Thoracic aorta (tissue), 2 donors: ENCODE measurements at regions not wholly inside any gene's neighbourhood (a gene's known extent, or its start where the extent isn't known, plus 50 kb on each side); places are given as distances from the start of the nearest gene placed in this dataset.

Experiments
- ATAC-seq: fragments of 150-250 bp; one replicate; pipeline ENCODE4 v1.8.0; 2017; ENCODE audit warnings: low read depth; ENCODE audit not compliant: insufficient number of reproducible peaks, low FRiP score
- DNase-seq: peaks from one replicate; pipeline ENCODE4 v3.0.0-alpha.2; 2020; ENCODE audit warnings: low spot score
- H3K27ac ChIP-seq, 2 donors: fragments of 200-600 bp; sonication (generic); 1 replicate in 1 of 2; 2 replicates in 1 of 2; pipeline ENCODE4 v1.5.1; 2016; ENCODE audit warnings: mild to moderate bottlenecking in 2 of 2, moderate library complexity in 2 of 2
- H3K27me3 ChIP-seq: fragments of 200-600 bp; sonication (generic); replicated peaks from 2 replicates; pipeline ENCODE4 v1.6.0; 2016; ENCODE audit warnings: mild to moderate bottlenecking; ENCODE audit not compliant: insufficient read depth
- H3K36me3 ChIP-seq: fragments of 200-600 bp; sonication (generic); one replicate; pipeline ENCODE4 v1.5.1; 2016
- H3K4me1 ChIP-seq, 2 donors: fragments of 200-600 bp; sonication (generic); 1 replicate in 1 of 2; 2 replicates in 1 of 2; pipeline versions ENCODE4 v1.5.1 to v1.6.0; 2016; ENCODE audit warnings: low read depth in 2 of 2, mild to moderate bottlenecking in 1 of 2; ENCODE audit not compliant: control insufficient read depth in 1 of 2
- H3K4me3 ChIP-seq: fragments of 200-600 bp; sonication (generic); 2 replicates; pipeline ENCODE4 v1.5.1; 2016; ENCODE audit warnings: mild to moderate bottlenecking
- H3K9me3 ChIP-seq: fragments of 200-600 bp; sonication (generic); 2 replicates; pipeline ENCODE4 v1.5.1; 2016
- TF ChIP-seq, protein P1 (sequence below): fragments of 200-600 bp; sonication (generic); IDR thresholded peaks from one replicate; pipeline ENCODE4 v1.5.1; 2019; ENCODE audit warnings: antibody characterized with exemption

DNA sequence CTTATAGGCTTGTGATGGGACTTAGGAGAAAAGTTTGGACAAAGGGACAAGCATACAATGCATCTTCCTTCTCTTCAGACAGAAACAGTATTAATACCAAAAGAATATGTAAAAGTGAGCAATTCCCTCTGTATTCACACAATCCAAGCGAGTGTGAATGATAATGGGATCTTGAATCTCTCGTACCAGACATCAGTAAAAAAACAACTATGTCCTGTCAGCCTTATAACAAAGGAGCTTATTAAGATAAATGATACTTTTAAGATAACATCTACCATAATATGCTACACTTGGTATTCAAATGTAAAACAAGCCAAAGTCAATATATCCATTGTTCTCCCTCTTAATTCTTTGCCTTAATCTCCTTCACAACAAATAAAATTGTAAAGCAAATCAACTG lies 288.6 kb upstream of the CNTN6 start:
- Histone ChIP-seq H3K27ac (no peak overlapping the region), H3K36me3 (no peaks in the 10 kb centered on the region), H3K4me3 (no peak overlapping the region), H3K9me3 (no peaks in the 10 kb centered on the region), H3K4me1 (no peaks in the 10 kb centered on the region), H3K27me3 (no peaks in the 10 kb centered on the region)
- ATAC-seq: no peak
- no peak for DNase-seq
- TF ChIP-seq, protein P1, sequence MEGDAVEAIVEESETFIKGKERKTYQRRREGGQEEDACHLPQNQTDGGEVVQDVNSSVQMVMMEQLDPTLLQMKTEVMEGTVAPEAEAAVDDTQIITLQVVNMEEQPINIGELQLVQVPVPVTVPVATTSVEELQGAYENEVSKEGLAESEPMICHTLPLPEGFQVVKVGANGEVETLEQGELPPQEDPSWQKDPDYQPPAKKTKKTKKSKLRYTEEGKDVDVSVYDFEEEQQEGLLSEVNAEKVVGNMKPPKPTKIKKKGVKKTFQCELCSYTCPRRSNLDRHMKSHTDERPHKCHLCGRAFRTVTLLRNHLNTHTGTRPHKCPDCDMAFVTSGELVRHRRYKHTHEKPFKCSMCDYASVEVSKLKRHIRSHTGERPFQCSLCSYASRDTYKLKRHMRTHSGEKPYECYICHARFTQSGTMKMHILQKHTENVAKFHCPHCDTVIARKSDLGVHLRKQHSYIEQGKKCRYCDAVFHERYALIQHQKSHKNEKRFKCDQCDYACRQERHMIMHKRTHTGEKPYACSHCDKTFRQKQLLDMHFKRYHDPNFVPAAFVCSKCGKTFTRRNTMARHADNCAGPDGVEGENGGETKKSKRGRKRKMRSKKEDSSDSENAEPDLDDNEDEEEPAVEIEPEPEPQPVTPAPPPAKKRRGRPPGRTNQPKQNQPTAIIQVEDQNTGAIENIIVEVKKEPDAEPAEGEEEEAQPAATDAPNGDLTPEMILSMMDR: no peak

DNA sequence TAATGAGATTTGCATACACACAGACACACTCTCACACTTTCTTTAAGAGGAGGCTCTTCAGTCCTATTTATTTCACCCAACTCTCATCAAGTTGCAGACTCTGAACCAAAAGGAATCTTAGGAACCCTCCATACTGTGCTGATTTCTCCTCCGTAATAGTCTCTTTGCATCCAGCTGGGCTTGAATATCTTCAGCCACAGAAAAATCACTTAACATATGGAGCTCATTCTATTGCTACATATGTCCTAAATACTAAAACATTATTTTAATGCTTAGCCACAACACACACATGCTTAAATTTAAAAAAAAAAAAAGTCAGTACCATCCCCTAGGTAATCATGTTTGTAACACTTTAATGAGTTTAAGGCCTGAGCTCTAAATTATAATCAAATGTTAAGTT lies 287.5 kb upstream of the CNTN6 start:
- H3K27me3 ChIP-seq: no peaks in the 10 kb centered on the region
- ATAC-seq: no peak
- no peak for DNase-seq
- no peak overlapping the region for H3K27ac ChIP-seq
- no peaks in the 10 kb centered on the region for H3K4me1 ChIP-seq
- no peaks in the 10 kb centered on the region for H3K9me3 ChIP-seq
- H3K4me3 ChIP-seq: no peak overlapping the region
- TF ChIP-seq, protein P1: no peak
- no peaks in the 10 kb centered on the region for H3K36me3 ChIP-seq

DNA sequence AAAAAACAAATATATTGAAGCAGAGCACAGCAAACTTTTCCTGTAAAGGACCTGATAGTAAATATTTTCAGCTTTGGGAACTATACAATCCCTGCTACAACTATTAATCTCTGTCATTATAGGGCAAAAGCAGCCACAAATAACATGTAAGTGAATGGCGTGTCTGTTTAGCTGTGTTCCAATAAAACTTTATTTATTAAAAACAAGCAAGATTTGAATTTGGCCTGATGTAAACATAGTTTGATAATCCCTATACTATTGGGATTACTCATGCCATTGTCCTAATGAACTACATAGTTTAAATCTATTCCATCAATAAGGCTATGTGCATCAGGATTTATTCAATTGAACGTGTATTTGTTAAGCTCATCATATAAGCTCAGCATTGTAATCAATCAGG lies 286.8 kb upstream of the CNTN6 start:
- H3K4me3 ChIP-seq: no peak overlapping the region
- no peaks in the 10 kb centered on the region for H3K27me3 ChIP-seq
- no peaks in the 10 kb centered on the region for H3K9me3 ChIP-seq
- no peaks in the 10 kb centered on the region for H3K4me1 ChIP-seq
- no peak for ATAC-seq
- no peak for DNase-seq
- TF ChIP-seq, protein P1: no peak
- no peak overlapping the region for H3K27ac ChIP-seq
- no peaks in the 10 kb centered on the region for H3K36me3 ChIP-seq

DNA sequence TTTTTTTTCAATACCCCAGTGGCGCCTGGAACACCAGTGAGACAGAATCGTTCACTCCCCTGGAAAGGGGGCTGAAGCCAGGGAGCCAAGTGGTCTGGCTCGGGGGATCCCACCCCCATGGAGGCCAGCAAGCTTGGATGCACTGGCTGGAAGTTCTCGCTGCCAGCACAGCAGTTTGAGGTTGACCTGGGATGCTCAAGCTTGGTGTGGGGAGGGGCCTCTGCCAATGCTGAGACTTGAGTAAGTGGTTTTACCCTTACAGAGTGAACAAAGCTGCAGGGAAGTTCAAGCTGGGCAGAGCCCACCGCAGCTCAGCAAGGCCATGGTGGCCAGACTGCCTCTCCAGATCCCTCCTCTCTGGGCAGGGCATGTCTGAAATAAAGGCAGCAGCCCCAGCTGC lies 276.2 kb upstream of the CNTN6 start:
- Histone ChIP-seq H3K27ac (no peak overlapping the region), H3K9me3 (peaks cover 7% of the 10 kb centered on the region), H3K27me3 (no peaks in the 10 kb centered on the region), H3K36me3 (no peaks in the 10 kb centered on the region), H3K4me1 (no peaks in the 10 kb centered on the region), H3K4me3 (no peak overlapping the region)
- DNase-seq (no peak), ATAC-seq (no peak)
- TF ChIP-seq, protein P1: no peak

DNA sequence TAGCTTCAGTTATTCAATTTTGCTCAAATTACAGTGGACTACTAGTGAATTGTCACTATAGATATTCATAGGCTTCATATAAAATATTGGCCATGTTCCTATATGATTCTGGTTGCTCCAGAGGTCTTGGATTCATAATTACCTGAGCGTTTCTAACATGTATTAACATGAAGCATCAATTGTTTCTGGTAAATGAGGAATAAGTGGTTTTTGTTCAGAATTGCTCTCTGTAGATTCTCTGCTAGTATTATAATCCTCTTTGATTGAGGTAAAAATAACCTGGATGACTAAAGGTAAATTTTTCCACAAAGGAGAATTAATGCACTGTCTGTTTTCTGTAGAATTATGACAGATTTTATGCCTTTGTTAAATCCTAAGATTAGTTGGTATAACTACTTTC lies 258.1 kb upstream of the CNTN6 start:
- H3K27me3 ChIP-seq: no peaks in the 10 kb centered on the region
- no peak overlapping the region for H3K4me3 ChIP-seq
- no peaks in the 10 kb centered on the region for H3K36me3 ChIP-seq
- H3K27ac ChIP-seq: no peak overlapping the region
- H3K9me3 ChIP-seq: no peaks in the 10 kb centered on the region
- no peaks in the 10 kb centered on the region for H3K4me1 ChIP-seq
- ATAC-seq (no peak), DNase-seq (no peak)
- TF ChIP-seq, protein P1: no peak
